Karpas-422 (cell line): ENCODE measurements at regions not wholly inside any gene's neighbourhood (a gene's known extent, or its start where the extent isn't known, plus 50 kb on each side); places are given as distances from the start of the nearest gene placed in this dataset.
"Not testable (repeated sequence)": the region's sequence is repeated elsewhere in the genome, so short reads cannot be mapped to it uniquely, and the experiment has no call there.

Source experiments
- DNase-seq: peaks from one replicate; pipeline ENCODE4 v3.0.0-alpha.2; 2015
- H2AFZ ChIP-seq: fragments of 200-600 bp; sonication (generic); 2 replicates; pipeline ENCODE4 v1.6.1; 2014; ENCODE audit warnings: antibody characterized with exemption, low read length, mixed read lengths
- H3K27ac ChIP-seq: fragments of 200-600 bp; sonication (generic); 2 replicates; pipeline ENCODE4 v1.5.1; 2014; ENCODE audit warnings: mild to moderate bottlenecking, low read length, moderate library complexity
- H3K27me3 ChIP-seq: fragments of 200-600 bp; sonication (generic); 2 replicates; pipeline ENCODE4 v1.6.1; 2014; ENCODE audit warnings: low read length, mixed read lengths
- H3K36me3 ChIP-seq: fragments of 200-600 bp; sonication (generic); 2 replicates; pipeline ENCODE4 v1.6.1; 2014; ENCODE audit warnings: low read length, mixed read lengths; ENCODE audit not compliant: insufficient read depth
- H3K4me1 ChIP-seq: fragments of 200-600 bp; sonication (generic); 2 replicates; pipeline ENCODE4 v1.6.1; 2014; ENCODE audit warnings: mild to moderate bottlenecking, low read length, mixed read lengths
- H3K4me2 ChIP-seq: fragments of 200-600 bp; sonication (generic); 2 replicates; pipeline ENCODE4 v1.6.1; 2014; ENCODE audit warnings: low read length, low read depth, mild to moderate bottlenecking; ENCODE audit not compliant: poor library complexity, severe bottlenecking
- H3K4me3 ChIP-seq: fragments of 200-600 bp; sonication (generic); 2 replicates; pipeline ENCODE4 v1.5.1; 2014; ENCODE audit warnings: mild to moderate bottlenecking, antibody characterized with exemption, low read length, mixed read lengths
- H3K79me2 ChIP-seq: fragments of 200-600 bp; sonication (generic); 2 replicates; pipeline ENCODE4 v1.6.1; 2014; ENCODE audit warnings: mild to moderate bottlenecking, low read length, mixed read lengths
- H3K9ac ChIP-seq: fragments of 200-600 bp; sonication (generic); 2 replicates; pipeline ENCODE4 v1.6.0; 2014; ENCODE audit warnings: low read length
- H3K9me2 ChIP-seq: fragments of 200-600 bp; sonication (generic), shearing (Covaris generic); replicated peaks from 2 replicates; pipeline ENCODE4 v1.6.0; 2014; ENCODE audit warnings: mild to moderate bottlenecking, low read length, moderate library complexity; ENCODE audit not compliant: insufficient read depth
- H3K9me3 ChIP-seq: fragments of 300-700, 200-600 bp; sonication (generic); 2 replicates; pipeline ENCODE4 v1.6.1; 2014; ENCODE audit warnings: low read length, mixed read lengths
- H4K20me1 ChIP-seq: fragments of 200-600 bp; sonication (generic); 2 replicates; pipeline ENCODE4 v1.6.1; 2014; ENCODE audit warnings: mild to moderate bottlenecking, antibody characterized with exemption, low read length, low read depth; ENCODE audit not compliant: insufficient read depth

DNA sequence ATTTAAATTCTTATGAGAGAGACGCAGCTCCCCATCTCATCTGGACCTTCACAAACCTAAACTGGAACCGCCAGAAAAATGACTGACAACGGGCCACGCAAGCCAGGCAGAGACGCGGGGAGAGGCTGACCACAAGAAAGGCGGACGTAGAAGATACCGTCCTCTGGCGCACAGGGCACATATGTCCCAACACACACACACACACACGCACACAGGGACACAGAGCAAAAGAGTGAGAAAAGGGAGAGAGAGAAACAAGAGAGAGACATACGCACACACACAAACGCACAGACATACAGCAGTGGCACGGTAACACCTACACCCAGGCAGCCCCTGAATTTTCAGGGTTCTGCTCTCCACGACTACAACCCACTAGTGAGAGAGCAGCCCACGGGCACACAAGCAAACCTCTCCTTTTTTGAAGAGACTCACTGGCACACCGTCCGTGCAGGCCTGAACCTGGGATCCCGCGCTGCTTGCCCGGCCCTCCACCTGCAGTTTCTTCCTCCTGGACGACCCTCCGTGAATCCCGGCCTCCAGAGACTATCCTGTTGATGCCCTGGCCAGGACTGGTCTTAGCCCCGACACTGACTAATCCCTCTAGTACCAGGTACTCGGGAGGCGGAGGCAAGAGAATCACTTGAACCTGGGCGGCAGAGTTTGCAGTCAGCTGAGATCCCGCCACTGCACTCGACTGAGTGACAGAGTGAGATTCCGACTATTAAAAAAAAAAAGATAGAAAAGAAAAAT is 156.5 kb upstream of the ZNF337 start:
- H3K27ac ChIP-seq, H4K20me1 ChIP-seq, H3K36me3 ChIP-seq, H3K9me2 ChIP-seq, H3K4me1 ChIP-seq, H3K79me2 ChIP-seq, DNase-seq, H3K27me3 ChIP-seq, H3K9me3 ChIP-seq, H2AFZ ChIP-seq: not testable (repeated sequence)
- H3K4me2 ChIP-seq, result peak overlapping the region; percentile 66
- peak overlapping the region; percentile 62 for H3K4me3 ChIP-seq
- peak overlapping the region; percentile 63 for H3K9ac ChIP-seq

DNA sequence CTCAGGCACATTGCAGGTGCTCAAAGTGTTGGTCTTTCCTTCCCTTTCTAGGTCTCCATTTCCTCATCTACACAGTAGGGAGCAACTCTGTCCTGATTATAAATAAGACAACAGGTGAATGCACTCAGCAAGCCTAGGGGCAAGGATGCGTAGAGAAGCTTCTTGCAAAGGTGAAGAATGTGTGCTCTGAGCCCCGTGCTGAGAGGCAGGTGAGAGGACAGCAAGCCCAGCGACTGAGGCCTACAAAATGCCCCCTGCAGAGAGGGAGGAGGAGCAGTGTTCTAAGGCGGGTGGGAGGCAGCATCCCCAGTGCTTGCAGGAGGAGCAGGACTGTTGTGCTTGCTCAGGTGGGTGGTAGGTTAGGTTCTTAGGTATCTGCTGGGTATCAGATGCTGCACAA is 153.5 kb upstream of the ZNF337 start:
- not testable (repeated sequence) for H3K36me3 ChIP-seq, H3K9me2 ChIP-seq, H3K4me3 ChIP-seq, H3K4me2 ChIP-seq, H3K79me2 ChIP-seq, H3K27ac ChIP-seq, H3K4me1 ChIP-seq, H3K9me3 ChIP-seq, H4K20me1 ChIP-seq, H3K9ac ChIP-seq, DNase-seq, H3K27me3 ChIP-seq, H2AFZ ChIP-seq

DNA sequence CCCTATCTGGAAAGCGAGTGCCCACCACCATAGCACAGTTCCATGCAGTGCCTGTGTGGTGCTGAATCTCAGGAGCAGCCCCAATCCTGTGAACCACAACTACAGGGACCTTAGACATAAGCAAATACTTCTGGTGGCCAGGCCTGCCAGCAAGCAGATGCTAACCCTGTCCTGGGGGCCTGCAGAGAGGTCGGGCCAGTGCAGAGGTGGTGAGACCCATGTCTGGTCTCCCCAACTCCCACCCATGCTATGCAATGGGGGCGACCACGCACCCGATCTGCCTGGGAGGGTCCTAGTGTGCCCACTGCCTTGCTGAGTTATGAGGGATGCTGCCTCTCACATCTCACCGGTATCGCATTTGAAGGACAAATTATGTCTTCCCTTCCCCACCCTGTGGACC is 151.6 kb upstream of the ZNF337 start:
- Histone ChIP-seq H3K4me1 (no peaks in the 10 kb centered on the region), H3K27ac (no peak overlapping the region), H4K20me1 (no peaks in the 10 kb centered on the region), H2AFZ (no peak overlapping the region), H3K9me2 (no peaks in the 10 kb centered on the region), H3K4me3 (no peak overlapping the region), H3K9ac (no peak overlapping the region), H3K36me3 (no peaks in the 10 kb centered on the region), H3K79me2 (no peaks in the 10 kb centered on the region), H3K9me3 (no peaks in the 10 kb centered on the region), H3K4me2 (no peak overlapping the region), H3K27me3 (no peaks in the 10 kb centered on the region)
- DNase-seq, result no peak

DNA sequence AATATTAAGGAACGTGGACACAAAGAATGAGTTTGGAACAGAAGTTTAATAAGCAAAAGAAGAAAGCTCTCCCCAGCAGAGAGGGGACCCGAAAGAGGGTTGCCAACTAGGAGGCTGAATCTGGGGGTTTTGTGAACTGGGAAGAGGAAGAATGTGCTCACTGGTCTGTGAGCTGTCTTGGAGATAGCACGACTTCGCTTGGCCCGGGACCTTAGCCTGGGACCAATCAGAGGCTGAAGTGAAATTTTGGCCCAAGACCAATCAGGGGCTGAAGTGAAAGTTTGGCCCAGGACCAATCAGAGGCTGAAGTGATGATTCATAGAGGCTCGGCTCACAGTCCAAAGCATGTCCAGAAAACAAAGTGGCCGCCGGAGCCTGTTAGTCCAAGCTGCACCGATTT is 148.0 kb upstream of the ZNF337 start:
- not testable (repeated sequence) for H3K79me2 ChIP-seq, H4K20me1 ChIP-seq, H3K36me3 ChIP-seq, H3K9ac ChIP-seq, H3K4me1 ChIP-seq, H3K9me3 ChIP-seq, H3K4me2 ChIP-seq, H3K27ac ChIP-seq, H3K27me3 ChIP-seq, H3K9me2 ChIP-seq, DNase-seq, H3K4me3 ChIP-seq, H2AFZ ChIP-seq

DNA sequence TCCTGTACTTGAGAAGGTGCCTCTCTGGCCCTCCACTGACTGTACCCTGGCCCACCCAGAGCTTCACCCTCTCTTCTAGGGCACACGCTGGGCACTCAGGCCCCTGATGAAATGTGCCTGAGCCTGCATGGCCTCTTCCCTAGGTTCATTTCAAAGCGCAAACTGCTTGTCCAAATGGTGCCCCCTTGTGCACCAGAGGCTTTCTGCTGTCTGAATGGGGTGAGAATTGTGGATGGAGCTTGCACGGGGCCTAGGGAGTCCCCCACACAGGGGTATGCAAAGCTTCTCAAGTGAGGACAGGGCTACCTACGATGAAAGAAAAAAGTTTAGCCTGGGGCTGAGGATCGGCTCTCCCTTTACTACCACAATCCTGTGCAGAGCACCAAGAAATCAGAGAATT is 116.9 kb upstream of the ZNF337 start:
- not testable (repeated sequence) for H3K79me2 ChIP-seq, H3K27ac ChIP-seq, H4K20me1 ChIP-seq, H3K9me2 ChIP-seq, DNase-seq, H2AFZ ChIP-seq, H3K36me3 ChIP-seq, H3K4me2 ChIP-seq, H3K27me3 ChIP-seq, H3K9ac ChIP-seq, H3K4me3 ChIP-seq, H3K4me1 ChIP-seq, H3K9me3 ChIP-seq

DNA sequence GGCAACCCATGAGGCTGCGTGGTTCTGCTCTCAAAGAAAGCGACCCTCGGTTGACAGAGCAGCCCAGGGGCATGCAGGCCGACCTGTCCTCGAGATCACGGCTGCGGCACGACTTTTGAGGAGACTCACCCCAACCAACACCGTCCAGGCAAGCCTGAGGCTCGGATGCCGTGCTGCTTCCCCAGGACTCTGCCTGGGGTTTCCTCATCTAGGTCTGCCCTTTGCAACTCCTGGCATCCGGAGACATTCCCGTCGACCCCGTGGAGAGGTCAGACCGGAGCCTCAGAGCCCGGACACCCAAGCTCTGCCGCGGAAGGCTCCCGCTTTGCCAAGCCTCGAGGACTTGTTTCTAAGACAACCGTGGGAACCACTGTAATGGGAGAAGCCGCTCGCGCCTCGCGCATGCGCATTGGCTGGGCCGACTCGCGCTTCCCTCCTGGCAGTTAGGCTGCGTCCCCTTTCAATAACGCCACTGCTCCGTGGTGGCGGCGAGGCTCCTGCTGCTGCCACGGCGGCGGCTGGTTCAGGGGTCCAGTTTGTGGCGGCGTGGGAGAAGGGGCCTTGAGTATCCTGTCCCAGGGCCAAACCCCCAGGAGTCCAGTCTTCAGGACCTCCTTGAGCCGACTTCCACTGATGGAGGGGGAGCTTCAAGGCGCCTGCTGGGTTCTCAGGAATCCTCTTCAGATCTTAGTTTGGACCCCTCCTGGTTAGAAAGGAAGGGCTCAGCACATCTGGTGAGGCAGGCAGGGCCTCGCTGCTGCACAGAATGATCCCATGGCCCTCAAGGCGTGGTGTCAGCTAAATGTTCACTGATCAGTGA is 101.7 kb upstream of the ZNF337 start:
- DNase-seq, H3K79me2 ChIP-seq, H3K36me3 ChIP-seq: not testable (repeated sequence)

DNA sequence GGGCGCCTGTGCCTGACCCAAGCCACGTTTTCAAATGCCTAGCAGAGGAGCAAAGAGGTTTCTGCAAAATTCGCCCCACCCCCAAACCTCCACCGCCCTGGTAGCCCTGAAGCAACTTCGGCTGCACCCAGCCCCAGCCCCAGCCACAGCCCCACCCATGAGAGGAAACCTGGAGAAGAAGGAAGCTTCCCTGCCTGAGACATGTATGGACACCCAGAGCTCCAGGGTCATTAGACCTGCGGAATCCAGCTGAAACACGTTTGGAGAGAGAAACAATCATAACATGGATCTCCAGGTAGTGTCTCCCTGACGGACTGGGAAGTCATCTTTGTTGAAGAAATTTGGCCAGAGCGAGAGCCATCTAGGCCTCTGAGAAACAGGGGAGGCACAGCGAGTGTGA is 100.4 kb upstream of the ZNF337 start:
- H4K20me1 ChIP-seq, H3K4me2 ChIP-seq, H3K79me2 ChIP-seq, H3K4me1 ChIP-seq, H2AFZ ChIP-seq, H3K4me3 ChIP-seq, H3K9ac ChIP-seq, DNase-seq, H3K9me2 ChIP-seq, H3K27me3 ChIP-seq, H3K27ac ChIP-seq, H3K9me3 ChIP-seq, H3K36me3 ChIP-seq: not testable (repeated sequence)

More for the DNA sequence above, 101.7 kb upstream of the ZNF337 start:
- not testable (repeated sequence) for H3K27me3 ChIP-seq, H3K27ac ChIP-seq, H3K9me3 ChIP-seq, H3K4me3 ChIP-seq, H3K9me2 ChIP-seq, H2AFZ ChIP-seq, H3K4me2 ChIP-seq, H3K4me1 ChIP-seq, H3K9ac ChIP-seq, H4K20me1 ChIP-seq

DNA sequence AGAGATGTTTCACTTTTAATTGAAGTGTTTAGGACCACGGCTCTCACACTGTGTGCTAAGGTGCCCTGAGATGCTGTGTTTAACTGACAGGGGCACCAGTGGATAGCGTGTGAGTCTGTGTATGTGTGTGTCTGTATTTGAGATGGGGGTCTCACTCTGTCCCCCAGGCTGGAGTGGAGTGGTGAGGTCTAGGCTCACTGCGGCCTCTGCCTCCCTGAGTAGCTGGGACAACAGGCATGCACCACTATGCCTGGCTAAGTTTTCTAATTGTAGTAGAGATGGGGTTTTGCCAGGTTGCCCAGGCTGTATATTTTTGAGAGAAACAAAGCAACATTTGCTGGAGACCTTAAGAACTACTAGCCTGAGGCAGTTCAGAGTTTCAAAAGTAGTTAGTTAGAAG is 80.6 kb upstream of the ZNF337 start:
- H3K4me3 ChIP-seq, H3K9ac ChIP-seq, H3K9me2 ChIP-seq, H3K36me3 ChIP-seq, H3K4me2 ChIP-seq, DNase-seq, H3K9me3 ChIP-seq, H4K20me1 ChIP-seq, H3K4me1 ChIP-seq, H2AFZ ChIP-seq, H3K79me2 ChIP-seq, H3K27ac ChIP-seq, H3K27me3 ChIP-seq: not testable (repeated sequence)
